WERI-Rb-1 (cell line): ENCODE measurements at regions not wholly inside any gene's neighbourhood (a gene's known extent, or its start where the extent isn't known, plus 50 kb on each side); places are given as distances from the start of the nearest gene placed in this dataset.
A peak's percentile ranks its signal among the peaks of the same experiment; 100 is the strongest.

Source experiments
- DNase-seq: peaks from one replicate; pipeline ENCODE4 v3.0.0-alpha.2; 2020
- H3K27ac ChIP-seq: fragments of 250-450 bp; sonication (Bioruptor Pico); 2 replicates; pipeline ENCODE4 v1.5.1; 2020; ENCODE audit warnings: mild to moderate bottlenecking, moderate library complexity
- H3K27me3 ChIP-seq: fragments of 250-450 bp; sonication (Bioruptor Pico); 2 replicates; pipeline ENCODE4 v1.5.1; 2021; ENCODE audit warnings: mild to moderate bottlenecking, low read depth, moderate library complexity; ENCODE audit not compliant: insufficient read depth, severe bottlenecking
- H3K36me3 ChIP-seq: fragments of 250-450 bp; sonication (Bioruptor Pico); 2 replicates; pipeline ENCODE4 v1.5.1; 2020; ENCODE audit warnings: mild to moderate bottlenecking, moderate library complexity
- H3K4me3 ChIP-seq: 2 replicates; pipeline ENCODE4 v1.5.1; 2011; ENCODE audit warnings: low read depth, mild to moderate bottlenecking, control low read depth, low read length
- H3K9me3 ChIP-seq: fragments of 250-450 bp; sonication (Bioruptor Pico); 2 replicates; pipeline ENCODE4 v1.5.1; 2021; ENCODE audit warnings: mild to moderate bottlenecking, moderate library complexity; ENCODE audit not compliant: severe bottlenecking
- CTCF ChIP-seq: IDR thresholded peaks from 2 replicates; pipeline ENCODE4 v1.5.1; 2011; ENCODE audit warnings: low read depth, mild to moderate bottlenecking, control low read depth, inconsistent platforms, low read length

GRCh38 chr2:81355436-81355835 is 1050.9 kb upstream of the LRRTM1 start:
- Histone ChIP-seq H3K36me3 (no peaks in the 10 kb centered on the region), H3K4me3 (no peak overlapping the region), H3K9me3 (no peaks in the 10 kb centered on the region), H3K27me3 (no peaks in the 10 kb centered on the region), H3K27ac (no peak overlapping the region)
- TF ChIP-seq CTCF = no peak
- no peak for DNase-seq

DNA sequence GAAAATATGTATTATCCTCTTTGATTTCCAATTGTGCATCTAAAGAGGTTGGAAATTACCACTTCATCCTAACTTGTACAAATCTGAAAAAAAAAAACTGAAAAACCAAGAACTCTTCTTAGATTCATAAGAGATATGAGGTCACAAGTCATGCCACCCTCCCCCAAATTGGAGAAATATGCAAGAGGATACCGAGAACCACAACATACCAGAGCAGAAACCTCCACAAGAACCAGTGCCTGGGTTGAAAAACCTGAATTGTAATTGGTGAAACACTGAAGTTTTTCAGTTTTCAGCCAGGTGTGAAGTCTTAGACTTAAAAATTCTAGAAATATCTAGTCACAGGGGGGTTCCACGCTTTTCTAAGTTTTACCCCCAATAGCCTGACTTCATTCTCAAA is 1029.5 kb upstream of the LRRTM1 start:
- Histone ChIP-seq H3K9me3 (no peaks in the 10 kb centered on the region), H3K27ac (no peak overlapping the region), H3K36me3 (no peaks in the 10 kb centered on the region), H3K4me3 (no peak overlapping the region), H3K27me3 (no peaks in the 10 kb centered on the region)
- TF ChIP-seq CTCF = no peak
- no peak for DNase-seq

DNA sequence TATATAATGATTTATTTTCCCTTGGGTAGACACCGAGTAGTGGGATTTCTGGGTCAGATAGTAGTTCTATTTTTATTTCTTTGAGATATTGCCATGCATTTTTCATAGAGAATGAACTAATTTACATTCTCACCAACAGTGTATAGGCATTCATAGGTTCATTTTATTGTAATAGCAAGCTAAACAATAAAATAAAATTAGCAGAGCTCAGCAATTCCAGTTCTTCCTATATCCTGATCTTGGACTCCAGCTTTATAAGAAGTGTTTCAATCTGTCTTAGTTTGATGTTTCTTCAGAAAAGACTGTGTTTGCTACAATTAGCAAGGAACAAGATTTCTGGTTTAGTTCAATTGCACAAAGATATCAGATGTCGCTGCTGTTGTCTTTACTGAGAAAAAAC is 1024.4 kb upstream of the LRRTM1 start:
- no peak for TF ChIP-seq CTCF
- no peak overlapping the region for H3K27ac ChIP-seq
- no peak overlapping the region for H3K4me3 ChIP-seq
- H3K27me3 ChIP-seq = no peaks in the 10 kb centered on the region
- DNase-seq = no peak
- H3K9me3 ChIP-seq = peaks cover 2% of the 10 kb centered on the region
- H3K36me3 ChIP-seq = no peaks in the 10 kb centered on the region

DNA sequence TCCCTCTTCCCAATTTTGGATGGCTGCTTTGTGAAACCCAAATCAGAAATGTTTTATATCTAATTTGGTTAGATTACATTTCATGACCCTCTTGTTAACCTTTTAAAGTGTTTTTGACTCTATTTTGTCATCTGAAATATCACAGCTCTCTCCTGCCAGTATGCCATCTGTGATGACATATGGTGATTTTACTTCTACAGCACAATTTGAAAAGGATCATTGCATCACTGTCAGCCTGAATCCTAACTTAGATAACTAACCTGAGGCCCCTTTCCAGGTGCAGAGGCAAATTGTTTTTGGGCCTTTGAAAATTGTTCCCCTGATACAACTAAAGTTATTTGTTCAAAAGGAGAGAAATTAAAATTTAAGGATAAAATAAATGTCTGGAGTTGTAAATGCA is 1023.4 kb upstream of the LRRTM1 start:
- Histone ChIP-seq H3K27ac (peak overlapping the region; percentile 16; the same call in 1 of the 2 replicates), H3K9me3 (peaks cover 2% of the 10 kb centered on the region), H3K4me3 (no peak overlapping the region), H3K36me3 (no peaks in the 10 kb centered on the region), H3K27me3 (no peaks in the 10 kb centered on the region)
- TF ChIP-seq CTCF = no peak
- no peak for DNase-seq

DNA sequence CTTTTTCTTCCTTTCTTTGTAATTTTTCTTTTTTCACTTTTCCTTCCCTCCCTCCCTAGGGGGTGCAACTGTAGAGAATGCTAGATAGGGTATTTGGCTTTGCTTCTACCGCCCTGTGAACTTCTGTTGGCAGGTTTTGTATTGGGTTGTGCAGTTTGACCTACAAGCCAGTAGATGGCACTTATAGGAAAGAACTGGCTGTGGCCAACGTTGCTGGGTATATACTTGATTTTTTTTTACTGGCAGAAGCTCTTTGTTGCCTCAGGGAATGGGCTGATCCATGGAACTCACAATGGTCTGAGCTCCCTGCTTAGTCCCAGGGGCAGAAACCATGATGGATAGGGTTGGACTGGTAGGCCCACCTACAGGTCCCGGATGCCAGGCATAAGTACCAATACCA is 1019.5 kb upstream of the LRRTM1 start:
- Histone ChIP-seq H3K27ac (no peak overlapping the region), H3K27me3 (no peaks in the 10 kb centered on the region), H3K9me3 (peaks cover 2% of the 10 kb centered on the region), H3K4me3 (no peak overlapping the region), H3K36me3 (no peaks in the 10 kb centered on the region)
- peak; percentile 29 for DNase-seq
- TF ChIP-seq CTCF = peak; percentile 58

GRCh38 chr2:81304154-81304830 is 999.7 kb upstream of the LRRTM1 start:
- Histone ChIP-seq H3K4me3 (no peak overlapping the region), H3K27me3 (no peaks in the 10 kb centered on the region), H3K36me3 (no peaks in the 10 kb centered on the region), H3K27ac (no peak overlapping the region), H3K9me3 (no peaks in the 10 kb centered on the region)
- no peak for TF ChIP-seq CTCF
- peak; percentile 25 for DNase-seq
